Large intestine (tissue), 3 donors: ENCODE measurements at regions not wholly inside any gene's neighbourhood (a gene's known extent, or its start where the extent isn't known, plus 50 kb on each side); places are given as distances from the start of the nearest gene placed in this dataset.

Experiments used
- DNase-seq, 2 donors: peaks; one replicate each; pipeline versions ENCODE4 v3.0.0 to v3.0.0-alpha.2; 2013
- H3K27ac ChIP-seq: one replicate; pipeline ENCODE4 v1.5.1; 2013; ENCODE audit warnings: low read length
- H3K27me3 ChIP-seq: 2 replicates; pipeline ENCODE4 v1.6.1; 2013; ENCODE audit warnings: low read length; ENCODE audit not compliant: control insufficient read depth, insufficient read depth
- H3K36me3 ChIP-seq: 2 replicates; pipeline ENCODE4 v1.6.1; 2013; ENCODE audit warnings: low read length; ENCODE audit not compliant: control insufficient read depth, insufficient read depth
- H3K4me1 ChIP-seq: one replicate; pipeline ENCODE4 v1.6.1; 2013; ENCODE audit warnings: low read length; ENCODE audit not compliant: control insufficient read depth, insufficient read depth
- H3K4me3 ChIP-seq: one replicate; pipeline ENCODE4 v1.5.1; 2013; ENCODE audit warnings: low read length
- H3K9me3 ChIP-seq: one replicate; pipeline ENCODE4 v1.6.1; 2013; ENCODE audit warnings: mild to moderate bottlenecking, low read depth, low read length, moderate library complexity; ENCODE audit not compliant: control insufficient read depth
- WGBS: methylation state at CpG from one replicate; pipeline ENCODE4 v1.1.5; 2013; ENCODE audit warnings: low lambda C conversion rate; ENCODE audit not compliant: insufficient coverage; 5-methylcytosine and 5-hydroxymethylcytosine counted together

GRCh38 chr9:80380301-80380700 lies 808.5 kb downstream of the TLE4 start:
- Histone ChIP-seq H3K4me3 (no peak overlapping the region), H3K27me3 (no peaks in the 10 kb centered on the region), H3K36me3 (no peaks in the 10 kb centered on the region), H3K27ac (no peak overlapping the region), H3K4me1 (no peaks in the 10 kb centered on the region), H3K9me3 (no peaks in the 10 kb centered on the region)
- 90% methylated on average over 3 of the region's 4 CpGs for WGBS
- DNase-seq: no peak

GRCh38 chr9:80378669-80379293 lies 807.0 kb downstream of the TLE4 start:
- no peaks in the 10 kb centered on the region for H3K36me3 ChIP-seq
- H3K27me3 ChIP-seq: no peaks in the 10 kb centered on the region
- H3K27ac ChIP-seq: no peak overlapping the region
- no peaks in the 10 kb centered on the region for H3K4me1 ChIP-seq
- no peaks in the 10 kb centered on the region for H3K9me3 ChIP-seq
- H3K4me3 ChIP-seq: no peak overlapping the region
- WGBS: 0% methylated on average over 1 of the region's 5 CpGs
- no peak for DNase-seq

DNA sequence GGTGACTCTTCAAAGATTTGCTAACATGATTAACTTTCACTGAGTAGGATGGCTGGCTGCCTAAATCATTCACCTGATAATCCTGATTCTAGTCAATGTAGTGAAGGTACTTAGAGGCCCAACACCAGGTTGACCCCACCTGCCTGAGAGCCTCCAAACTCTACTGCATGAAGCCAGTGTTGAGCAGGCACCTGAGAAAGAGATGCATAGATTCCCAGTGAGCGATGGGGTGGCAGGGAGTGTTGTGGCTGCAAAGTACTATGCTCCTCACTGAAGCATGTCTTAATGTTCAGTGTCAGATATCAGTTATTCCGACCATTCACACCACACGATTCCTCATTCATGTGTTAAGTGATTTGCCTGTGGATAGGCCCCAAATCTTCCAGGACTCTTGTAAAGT lies 804.4 kb downstream of the TLE4 start:
- Histone ChIP-seq H3K9me3 (no peaks in the 10 kb centered on the region), H3K4me3 (no peak overlapping the region), H3K4me1 (no peaks in the 10 kb centered on the region), H3K36me3 (no peaks in the 10 kb centered on the region), H3K27ac (no peak overlapping the region), H3K27me3 (no peaks in the 10 kb centered on the region)
- no CpG with 5 or more reads among the region's 3 CpGs for WGBS
- DNase-seq: no peak

DNA sequence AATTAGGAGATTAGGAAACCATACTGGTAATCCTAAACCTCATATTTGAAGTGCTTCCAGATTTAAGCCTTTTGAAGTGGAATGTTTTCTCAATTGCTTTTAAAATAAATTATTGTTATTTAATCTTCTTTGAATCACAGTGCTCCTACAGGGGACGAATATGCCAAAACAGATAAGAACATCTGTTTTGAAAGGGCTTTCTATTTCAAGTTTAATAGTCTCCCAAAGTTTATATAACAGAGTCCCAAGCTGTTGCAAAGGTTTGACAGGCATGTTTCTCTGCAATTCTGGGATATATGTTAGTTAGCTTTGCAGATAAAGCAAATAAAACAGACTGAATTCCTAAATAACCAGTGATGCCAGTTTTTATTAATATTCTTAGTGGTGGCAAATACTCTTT lies 803.7 kb downstream of the TLE4 start:
- Histone ChIP-seq H3K27ac (no peak overlapping the region), H3K4me1 (no peaks in the 10 kb centered on the region), H3K4me3 (no peak overlapping the region), H3K36me3 (no peaks in the 10 kb centered on the region), H3K27me3 (no peaks in the 10 kb centered on the region), H3K9me3 (no peaks in the 10 kb centered on the region)
- no peak for DNase-seq
- WGBS: no CpG with 5 or more reads among the region's 1 CpG

GRCh38 chr9:80369641-80370040 lies 797.9 kb downstream of the TLE4 start:
- H3K27ac ChIP-seq: no peak overlapping the region
- H3K36me3 ChIP-seq: no peaks in the 10 kb centered on the region
- H3K4me3 ChIP-seq: no peak overlapping the region
- H3K9me3 ChIP-seq: no peaks in the 10 kb centered on the region
- H3K4me1 ChIP-seq: no peaks in the 10 kb centered on the region
- H3K27me3 ChIP-seq: no peaks in the 10 kb centered on the region
- no peak for DNase-seq
- WGBS: 80% methylated on average over 1 of the region's 2 CpGs

- Histone ChIP-seq H3K4me1 (no peaks in the 10 kb centered on the region), H3K4me3 (no peak overlapping the region), H3K27me3 (no peaks in the 10 kb centered on the region), H3K27ac (no peak overlapping the region), H3K36me3 (no peaks in the 10 kb centered on the region), H3K9me3 (no peaks in the 10 kb centered on the region)
- no peak for DNase-seq
- no CpG with 5 or more reads among the region's 2 CpGs for WGBS
Measured at GRCh38 chr9:80366626-80367025, 794.9 kb downstream of the TLE4 start.

GRCh38 chr9:80359941-80360881 lies 788.4 kb downstream of the TLE4 start:
- no peak overlapping the region for H3K4me3 ChIP-seq
- H3K9me3 ChIP-seq: peaks cover 15% of the 10 kb centered on the region
- no CpG with 5 or more reads among the region's 35 CpGs for WGBS
- no peaks in the 10 kb centered on the region for H3K27me3 ChIP-seq
- H3K4me1 ChIP-seq: no peaks in the 10 kb centered on the region
- DNase-seq: no peak
- no peak overlapping the region for H3K27ac ChIP-seq
- H3K36me3 ChIP-seq: no peaks in the 10 kb centered on the region

GRCh38 chr9:80359291-80359690 lies 787.5 kb downstream of the TLE4 start:
- Histone ChIP-seq H3K27ac (no peak overlapping the region), H3K27me3 (no peaks in the 10 kb centered on the region), H3K9me3 (peaks cover 15% of the 10 kb centered on the region), H3K36me3 (no peaks in the 10 kb centered on the region), H3K4me3 (no peak overlapping the region), H3K4me1 (no peaks in the 10 kb centered on the region)
- no CpG with 5 or more reads among the region's 11 CpGs for WGBS
- DNase-seq: no peak

DNA sequence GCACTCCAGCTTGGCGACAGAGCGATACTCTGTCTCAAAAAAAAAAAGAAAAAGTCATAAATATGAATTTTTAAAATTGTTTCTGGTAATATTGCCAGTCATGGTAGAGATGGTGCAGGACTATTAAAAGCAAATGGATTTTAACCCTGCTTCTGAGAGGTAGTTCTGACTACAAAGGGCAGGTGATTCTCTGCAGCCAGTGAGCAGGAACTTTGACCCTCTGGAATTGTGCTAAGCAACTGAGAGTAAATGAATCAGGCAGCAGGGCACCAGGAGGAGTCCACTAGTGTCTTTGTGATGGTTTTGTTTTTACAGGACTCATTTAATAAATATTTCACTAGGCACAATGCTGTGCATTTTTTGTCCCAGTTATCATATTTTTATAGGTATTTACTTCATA lies 781.2 kb downstream of the TLE4 start:
- no peak overlapping the region for H3K27ac ChIP-seq
- no peak overlapping the region for H3K4me3 ChIP-seq
- H3K36me3 ChIP-seq: no peaks in the 10 kb centered on the region
- H3K27me3 ChIP-seq: no peaks in the 10 kb centered on the region
- no CpG with 5 or more reads among the region's 2 CpGs for WGBS
- no peaks in the 10 kb centered on the region for H3K4me1 ChIP-seq
- H3K9me3 ChIP-seq: no peaks in the 10 kb centered on the region
- DNase-seq: no peak

DNA sequence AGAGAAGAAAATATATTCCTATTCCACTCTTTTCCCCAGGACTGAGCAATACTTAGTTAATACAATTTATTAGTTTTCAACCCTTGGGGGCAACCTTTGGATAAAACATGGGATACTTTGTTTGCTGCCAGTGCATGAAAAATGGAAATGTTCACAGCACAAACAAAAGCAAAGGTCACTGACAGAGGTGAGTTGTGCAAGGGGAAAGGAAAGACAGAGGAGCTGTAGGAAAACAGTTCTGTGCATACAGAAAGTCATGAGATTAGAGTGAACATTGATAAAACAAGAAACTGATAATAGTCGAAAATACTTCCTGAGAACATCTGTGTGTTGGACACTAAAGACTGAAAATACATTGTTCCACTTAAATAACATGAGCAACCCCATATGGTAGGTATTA lies 779.8 kb downstream of the TLE4 start:
- H3K9me3 ChIP-seq: no peaks in the 10 kb centered on the region
- no peaks in the 10 kb centered on the region for H3K4me1 ChIP-seq
- H3K36me3 ChIP-seq: no peaks in the 10 kb centered on the region
- no peak for DNase-seq
- H3K27ac ChIP-seq: no peak overlapping the region
- H3K4me3 ChIP-seq: no peak overlapping the region
- no peaks in the 10 kb centered on the region for H3K27me3 ChIP-seq
- 56% methylated on average over 1 of the region's 1 CpG for WGBS
